BLaER1 (cell line): ENCODE measurements at regions not wholly inside any gene's neighbourhood (a gene's known extent, or its start where the extent isn't known, plus 50 kb on each side); places are given as distances from the start of the nearest gene placed in this dataset.
"Not testable (repeated sequence)": the region's sequence is repeated elsewhere in the genome, so short reads cannot be mapped to it uniquely, and the experiment has no call there.

Experiments
- H3K27ac ChIP-seq: shearing (Covaris generic); formaldehyde crosslinking; 2 replicates; pipeline ENCODE4 v1.8.1; 2022
- H3K27me3 ChIP-seq: shearing (Covaris generic); formaldehyde crosslinking; 2 replicates; pipeline ENCODE4 v1.8.1; 2022
- H3K36me3 ChIP-seq: shearing (Covaris generic); formaldehyde crosslinking; 2 replicates; pipeline ENCODE4 v1.8.1; 2022
- H3K4me1 ChIP-seq: shearing (Covaris generic); formaldehyde crosslinking; 2 replicates; pipeline ENCODE4 v1.8.1; 2022
- H3K4me2 ChIP-seq: shearing (Covaris generic); formaldehyde crosslinking; 2 replicates; pipeline ENCODE4 v1.8.1; 2022
- H3K4me3 ChIP-seq: shearing (Covaris generic); formaldehyde crosslinking; 2 replicates; pipeline ENCODE4 v1.8.1; 2022
- H3K9ac ChIP-seq: shearing (Covaris generic); formaldehyde crosslinking; 2 replicates; pipeline ENCODE4 v1.8.1; 2022
- H3K9me3 ChIP-seq: shearing (Covaris generic); formaldehyde crosslinking; 2 replicates; pipeline ENCODE4 v1.8.1; 2022
- H4K20me1 ChIP-seq: shearing (Covaris generic); formaldehyde crosslinking; 2 replicates; pipeline ENCODE4 v1.8.1; 2022
- Cebpa-rat ChIP-seq: shearing (Covaris generic); IDR thresholded peaks from 2 replicates; pipeline ENCODE4 v1.8.1; 2022

GRCh38 chr12:25875661-25876060, 82.8 kb upstream of the RASSF8 start:
- Histone ChIP-seq H3K9ac (no peak overlapping the region), H3K4me2 (no peak overlapping the region), H3K27ac (no peak overlapping the region), H4K20me1 (no peaks in the 10 kb centered on the region), H3K36me3 (no peaks in the 10 kb centered on the region), H3K27me3 (no peaks in the 10 kb centered on the region), H3K9me3 (no peaks in the 10 kb centered on the region), H3K4me3 (no peak overlapping the region), H3K4me1 (no peaks in the 10 kb centered on the region)
- no peak for TF ChIP-seq Cebpa-rat

GRCh38 chr12:25876383-25877045, 82.0 kb upstream of the RASSF8 start:
- Histone ChIP-seq H3K4me2 (no peak overlapping the region), H3K36me3 (no peaks in the 10 kb centered on the region), H3K27me3 (no peaks in the 10 kb centered on the region), H3K4me1 (no peaks in the 10 kb centered on the region), H3K27ac (no peak overlapping the region), H4K20me1 (no peaks in the 10 kb centered on the region), H3K4me3 (no peak overlapping the region), H3K9me3 (no peaks in the 10 kb centered on the region), H3K9ac (no peak overlapping the region)
- no peak for TF ChIP-seq Cebpa-rat

- H3K4me3 ChIP-seq = no peak overlapping the region
- H3K4me2 ChIP-seq = no peak overlapping the region
- H3K4me1 ChIP-seq = no peaks in the 10 kb centered on the region
- H3K9me3 ChIP-seq = no peaks in the 10 kb centered on the region
- no peak overlapping the region for H3K27ac ChIP-seq
- no peaks in the 10 kb centered on the region for H3K36me3 ChIP-seq
- no peak overlapping the region for H3K9ac ChIP-seq
- H3K27me3 ChIP-seq = no peaks in the 10 kb centered on the region
- no peaks in the 10 kb centered on the region for H4K20me1 ChIP-seq
- no peak for TF ChIP-seq Cebpa-rat
These were observed 81.0 kb upstream of the RASSF8 start for GRCh38 chr12:25877446-25877845.

GRCh38 chr12:25882266-25882665, 76.2 kb upstream of the RASSF8 start:
- no peak overlapping the region for H3K4me3 ChIP-seq
- no peak overlapping the region for H3K9ac ChIP-seq
- no peak overlapping the region for H3K4me2 ChIP-seq
- H3K27me3 ChIP-seq = no peaks in the 10 kb centered on the region
- no peaks in the 10 kb centered on the region for H3K9me3 ChIP-seq
- TF ChIP-seq Cebpa-rat = no peak
- H3K36me3 ChIP-seq = no peaks in the 10 kb centered on the region
- no peaks in the 10 kb centered on the region for H3K4me1 ChIP-seq
- H4K20me1 ChIP-seq = no peaks in the 10 kb centered on the region
- no peak overlapping the region for H3K27ac ChIP-seq

- H3K9me3 ChIP-seq = no peaks in the 10 kb centered on the region
These were observed 75.2 kb upstream of the RASSF8 start for GRCh38 chr12:25883026-25883916.

GRCh38 chr12:25884024-25884919, 74.2 kb upstream of the RASSF8 start:
- no peaks in the 10 kb centered on the region for H4K20me1 ChIP-seq
- H3K27me3 ChIP-seq = no peaks in the 10 kb centered on the region
- H3K9ac ChIP-seq = no peak overlapping the region
- H3K27ac ChIP-seq = no peak overlapping the region
- no peak overlapping the region for H3K4me2 ChIP-seq
- no peaks in the 10 kb centered on the region for H3K9me3 ChIP-seq
- no peaks in the 10 kb centered on the region for H3K36me3 ChIP-seq
- no peak overlapping the region for H3K4me3 ChIP-seq
- H3K4me1 ChIP-seq = no peaks in the 10 kb centered on the region
- TF ChIP-seq Cebpa-rat = no peak

More at GRCh38 chr12:25883026-25883916, 75.2 kb upstream of the RASSF8 start:
- H3K27me3 ChIP-seq = no peaks in the 10 kb centered on the region
- no peaks in the 10 kb centered on the region for H4K20me1 ChIP-seq
- no peak for TF ChIP-seq Cebpa-rat
- no peak overlapping the region for H3K4me3 ChIP-seq
- H3K4me2 ChIP-seq = no peak overlapping the region
- no peak overlapping the region for H3K9ac ChIP-seq
- H3K36me3 ChIP-seq = no peaks in the 10 kb centered on the region
- no peak overlapping the region for H3K27ac ChIP-seq
- H3K4me1 ChIP-seq = no peaks in the 10 kb centered on the region

- H3K9me3 ChIP-seq = no peaks in the 10 kb centered on the region
- H3K4me1 ChIP-seq = no peaks in the 10 kb centered on the region
- no peak overlapping the region for H3K27ac ChIP-seq
- H3K4me2 ChIP-seq = no peak overlapping the region
- no peak for TF ChIP-seq Cebpa-rat
- no peaks in the 10 kb centered on the region for H3K27me3 ChIP-seq
- H4K20me1 ChIP-seq = no peaks in the 10 kb centered on the region
- no peaks in the 10 kb centered on the region for H3K36me3 ChIP-seq
- H3K4me3 ChIP-seq = no peak overlapping the region
- H3K9ac ChIP-seq = no peak overlapping the region
These were observed 73.6 kb upstream of the RASSF8 start for GRCh38 chr12:25884920-25885234.

GRCh38 chr12:25886396-25886795, 72.1 kb upstream of the RASSF8 start:
- no peak overlapping the region for H3K4me3 ChIP-seq
- no peaks in the 10 kb centered on the region for H4K20me1 ChIP-seq
- H3K9me3 ChIP-seq = no peaks in the 10 kb centered on the region
- no peaks in the 10 kb centered on the region for H3K27me3 ChIP-seq
- no peak overlapping the region for H3K27ac ChIP-seq
- no peak for TF ChIP-seq Cebpa-rat
- H3K4me2 ChIP-seq = no peak overlapping the region
- H3K9ac ChIP-seq = no peak overlapping the region
- H3K4me1 ChIP-seq = no peaks in the 10 kb centered on the region
- no peaks in the 10 kb centered on the region for H3K36me3 ChIP-seq

GRCh38 chr12:25887367-25887766, 71.1 kb upstream of the RASSF8 start:
- H4K20me1 ChIP-seq = no peaks in the 10 kb centered on the region
- no peak overlapping the region for H3K9ac ChIP-seq
- TF ChIP-seq Cebpa-rat = no peak
- no peaks in the 10 kb centered on the region for H3K4me1 ChIP-seq
- no peaks in the 10 kb centered on the region for H3K9me3 ChIP-seq
- no peak overlapping the region for H3K4me2 ChIP-seq
- no peak overlapping the region for H3K4me3 ChIP-seq
- H3K36me3 ChIP-seq = no peaks in the 10 kb centered on the region
- no peak overlapping the region for H3K27ac ChIP-seq
- no peaks in the 10 kb centered on the region for H3K27me3 ChIP-seq

- H3K9me3 ChIP-seq = no peaks in the 10 kb centered on the region
- no peaks in the 10 kb centered on the region for H3K4me1 ChIP-seq
- no peak overlapping the region for H3K27ac ChIP-seq
- no peak overlapping the region for H3K9ac ChIP-seq
- H3K36me3 ChIP-seq = no peaks in the 10 kb centered on the region
- no peak overlapping the region for H3K4me2 ChIP-seq
- H3K4me3 ChIP-seq = no peak overlapping the region
- TF ChIP-seq Cebpa-rat = no peak
- H3K27me3 ChIP-seq = no peaks in the 10 kb centered on the region
- H4K20me1 ChIP-seq = no peaks in the 10 kb centered on the region
These were observed 69.3 kb upstream of the RASSF8 start for GRCh38 chr12:25889185-25889584.

- not testable (repeated sequence) for H3K27ac ChIP-seq, H3K36me3 ChIP-seq, H4K20me1 ChIP-seq, H3K27me3 ChIP-seq, H3K4me2 ChIP-seq, H3K9ac ChIP-seq, H3K4me3 ChIP-seq, H3K4me1 ChIP-seq, H3K9me3 ChIP-seq
These were observed 67.4 kb upstream of the RASSF8 start for GRCh38 chr12:25891095-25891494.
